ENCODE measurements at regions not wholly inside any gene's neighbourhood (a gene's known extent, or its start where the extent isn't known, plus 50 kb on each side); places are given as distances from the start of the nearest gene placed in this dataset.

- DNase-seq (ENCODE audit: low read depth in 3 of 3, low spot score in 1 of 3), result no peak
Measured at GRCh38 chr14:38342803-38343202, 86.9 kb upstream of the CLEC14A start.

- no peak for DNase-seq (ENCODE audit: low read depth in 3 of 3, low spot score in 1 of 3)
Measured at GRCh38 chr14:38339696-38340095, 83.8 kb upstream of the CLEC14A start.

GRCh38 chr14:38336298-38336697 is 80.4 kb upstream of the CLEC14A start:
- DNase-seq (ENCODE audit: low read depth in 3 of 3, low spot score in 1 of 3), result no peak

GRCh38 chr14:38330275-38330674 is 74.4 kb upstream of the CLEC14A start:
- no peak for DNase-seq (ENCODE audit: low read depth in 3 of 3, low spot score in 1 of 3)

GRCh38 chr14:38329246-38329645 is 73.4 kb upstream of the CLEC14A start:
- no peak for DNase-seq (ENCODE audit: low read depth in 3 of 3, low spot score in 1 of 3)

GRCh38 chr14:38316922-38317321 is 61.0 kb upstream of the CLEC14A start:
- DNase-seq (ENCODE audit: low read depth in 3 of 3, low spot score in 1 of 3), result no peak

- DNase-seq (ENCODE audit: low read depth in 3 of 3, low spot score in 1 of 3), result no peak
Measured at GRCh38 chr14:38311655-38312054, 55.8 kb upstream of the CLEC14A start.

- DNase-seq (ENCODE audit: low read depth in 3 of 3, low spot score in 1 of 3), result no peak
Measured at GRCh38 chr14:38310420-38310995, 54.6 kb upstream of the CLEC14A start.

- DNase-seq (ENCODE audit: low read depth in 3 of 3, low spot score in 1 of 3), result no peak
Measured at GRCh38 chr14:38309522-38310277, 53.8 kb upstream of the CLEC14A start.
